HK-2 (cell line): ENCODE measurements at regions not wholly inside any gene's neighbourhood (a gene's known extent, or its start where the extent isn't known, plus 50 kb on each side); places are given as distances from the start of the nearest gene placed in this dataset.
A peak's percentile ranks its signal among the peaks of the same experiment; 100 is the strongest.

ENCODE experiments used
- DNase-seq: peaks from one replicate; pipeline ENCODE4 v3.0.0-alpha.2; 2018; ENCODE audit not compliant: unreplicated experiment

- DNase-seq, result peak; percentile 3
Observed at GRCh38 chr18:23077493-23078256, 57.6 kb upstream of the CABLES1 start.

- DNase-seq, result no peak
Observed at GRCh38 chr18:23085066-23085465, 50.2 kb upstream of the CABLES1 start.
